ENCODE measurements at regions not wholly inside any gene's neighbourhood (a gene's known extent, or its start where the extent isn't known, plus 50 kb on each side); places are given as distances from the start of the nearest gene placed in this dataset.

GRCh38 chr2:10985901-10986535 lies 74.3 kb downstream of the KCNF1 start:
- Histone ChIP-seq H2BK5ac (ENCODE audit: low read depth, low read length) (no peak overlapping the region), H3K4ac (replicated peaks; ENCODE audit: insufficient read length, low read depth, low read length) (no peak overlapping the region), H3K18ac (ENCODE audit: extremely low read depth, low read length) (no peak overlapping the region), H3K79me1 (ENCODE audit: low read depth, low read length) (no peaks in the 10 kb centered on the region), H2BK120ac (replicated peaks; ENCODE audit: low read depth, low read length) (no peak overlapping the region), H3K4me2 (ENCODE audit: insufficient read depth in 1 of 2, low read depth in 2 of 2, low read length in 2 of 2) (no peak overlapping the region), H3K9ac (replicated peaks in 1 of 4; ENCODE audit: extremely low read depth in 1 of 4, low read depth in 3 of 4, low read length in 3 of 4) (no peak overlapping the region), H4K5ac (ENCODE audit: insufficient read length, low read depth, low read length) (no peak overlapping the region), H2BK15ac (ENCODE audit: low read length) (no peak overlapping the region), H3K4me1 (replicated peaks in 1 of 4; ENCODE audit: control insufficient read depth in 3 of 4, insufficient read depth in 4 of 4, low read length in 3 of 4) (no peaks in the 10 kb centered on the region), H3K27me3 (replicated peaks in 1 of 4; ENCODE audit: control insufficient read depth in 3 of 4, extremely low read depth in 1 of 4, insufficient read depth in 3 of 4, low read length in 3 of 4) (no peaks in the 10 kb centered on the region), H2AFZ (ENCODE audit: low read length) (no peak overlapping the region), H4K91ac (replicated peaks; ENCODE audit: insufficient read length, low read length) (no peak overlapping the region), H3K23me2 (ENCODE audit: low read depth, low read length) (no peaks in the 10 kb centered on the region), H2AK5ac (ENCODE audit: low read depth, low read length) (no peak overlapping the region), H3K9me3 (ENCODE audit: insufficient read depth in 2 of 2, low read depth in 1 of 2, low read length in 1 of 2) (no peaks in the 10 kb centered on the region), H3K23ac (ENCODE audit: insufficient read length) (no peak overlapping the region), H2BK20ac (ENCODE audit: low read length) (no peak overlapping the region), H3K79me2 (ENCODE audit: control insufficient read depth in 1 of 2, insufficient read depth in 2 of 2, low read length in 2 of 2) (no peaks in the 10 kb centered on the region), H4K20me1 (replicated peaks in 1 of 2; ENCODE audit: control insufficient read depth in 1 of 2, insufficient read depth in 2 of 2, low read length in 2 of 2) (no peaks in the 10 kb centered on the region), H3K14ac (ENCODE audit: insufficient read length) (no peak overlapping the region), H3K36me3 (ENCODE audit: control insufficient read depth in 2 of 4, insufficient read depth in 4 of 4, low read length in 3 of 4) (no peaks in the 10 kb centered on the region), H2BK12ac (ENCODE audit: low read depth, low read length) (no peak overlapping the region), H3K4me3 (ENCODE audit: extremely low read depth in 1 of 4, insufficient read depth in 2 of 4, low read depth in 3 of 4, low read length in 4 of 4) (no peak overlapping the region), H4K8ac (ENCODE audit: extremely low read depth, insufficient read depth, low read length) (no peak overlapping the region), H3K56ac (replicated peaks; ENCODE audit: insufficient read length, low read depth, low read length) (no peak overlapping the region), H3K27ac (ENCODE audit: low read depth, low read length) (no peak overlapping the region)
- CTCF ChIA-PET (ENCODE audit: partially characterized antibody), result interaction anchor here (0.7 to 1.2 kb wide), 3 partner anchors 8 to 432 kb away, joined by 3 to 5 read pairs (median 3); no protein-coding TSS in a partner anchor
- WGBS, 2 experiments (ENCODE audit: extremely low coverage in 1 of 2, insufficient coverage in 1 of 2, insufficient read length in 1 of 2, insufficient replicate concordance in 2 of 2, low coverage in 1 of 2, low lambda C conversion rate in 2 of 2, missing lambda C conversion rate in 1 of 2), result 91% methylated on average over 9 of the region's 9 CpGs; no CpG with 5 or more reads in 1 of the 2 experiments
- FAIRE-seq (no peak), DNase-seq (ENCODE audit: low read depth in 1 of 2, low spot score in 2 of 2) (no peak)
- POLR2A ChIA-PET (ENCODE audit: partially characterized antibody), result no interaction called here
- TF ChIP-seq CHD2 (IDR thresholded peaks at IDR 0.05; ENCODE audit: low read length) (no peak), KDM4A (IDR thresholded peaks at IDR 0.05; ENCODE audit: low read depth, low read length, severe bottlenecking) (no peak), CEBPB (IDR thresholded peaks at IDR 0.05; ENCODE audit: low read depth, low read length) (no peak), ASH2L (IDR thresholded peaks at IDR 0.05; ENCODE audit: low read length) (no peak), TBP (IDR thresholded peaks at IDR 0.05; ENCODE audit: low read depth, low read length) (no peak), POU5F1 (IDR thresholded peaks at IDR 0.05; ENCODE audit: low read depth, low read length) (no peak), NRF1 (IDR thresholded peaks at IDR 0.05; ENCODE audit: low read depth, low read length) (no peak), GABPA (IDR thresholded peaks at IDR 0.05; ENCODE audit: borderline replicate concordance, insufficient read depth, low read length) (no peak), SRF (IDR thresholded peaks at IDR 0.05; ENCODE audit: low read depth, low read length) (no peak), EP300 (IDR thresholded peaks at IDR 0.05; ENCODE audit: borderline replicate concordance in 1 of 2, low read depth in 2 of 2, low read length in 2 of 2) (no peak), RAD21 (IDR thresholded peaks at IDR 0.05 in 1 of 2, conservative IDR thresholded peaks at IDR 0.05 in 1 of 2; ENCODE audit: low read depth in 2 of 2, low read length in 2 of 2) (no peak)
- TF ChIP-seq, protein P1, sequence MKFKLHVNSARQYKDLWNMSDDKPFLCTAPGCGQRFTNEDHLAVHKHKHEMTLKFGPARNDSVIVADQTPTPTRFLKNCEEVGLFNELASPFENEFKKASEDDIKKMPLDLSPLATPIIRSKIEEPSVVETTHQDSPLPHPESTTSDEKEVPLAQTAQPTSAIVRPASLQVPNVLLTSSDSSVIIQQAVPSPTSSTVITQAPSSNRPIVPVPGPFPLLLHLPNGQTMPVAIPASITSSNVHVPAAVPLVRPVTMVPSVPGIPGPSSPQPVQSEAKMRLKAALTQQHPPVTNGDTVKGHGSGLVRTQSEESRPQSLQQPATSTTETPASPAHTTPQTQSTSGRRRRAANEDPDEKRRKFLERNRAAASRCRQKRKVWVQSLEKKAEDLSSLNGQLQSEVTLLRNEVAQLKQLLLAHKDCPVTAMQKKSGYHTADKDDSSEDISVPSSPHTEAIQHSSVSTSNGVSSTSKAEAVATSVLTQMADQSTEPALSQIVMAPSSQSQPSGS (IDR thresholded peaks at IDR 0.05; ENCODE audit: low read length), result no peak

All from H1 (cell line).